Thyroid gland (tissue), 4 donors: ENCODE measurements at regions not wholly inside any gene's neighbourhood (a gene's known extent, or its start where the extent isn't known, plus 50 kb on each side); places are given as distances from the start of the nearest gene placed in this dataset.

Experiments
- DNase-seq, 2 donors: peaks; one replicate each; pipeline ENCODE4 v3.0.0-alpha.2; 2019
- H3K27ac ChIP-seq, 3 donors: fragments of 200-600 bp; sonication (generic); 1 replicate in 2 of 3; 2 replicates in 1 of 3; pipeline ENCODE4 v1.5.1; 2016 to 2019; ENCODE audit warnings: mild to moderate bottlenecking in 1 of 3, moderate library complexity in 1 of 3
- H3K27me3 ChIP-seq: fragments of 200-600 bp; sonication (generic); one replicate; pipeline ENCODE4 v1.5.1; 2019
- H3K36me3 ChIP-seq, 2 donors: fragments of 200-600 bp; sonication (generic); one replicate each; pipeline ENCODE4 v1.5.1; 2016 to 2019
- H3K4me1 ChIP-seq, 2 donors: fragments of 200-600 bp; sonication (generic); one replicate each; pipeline ENCODE4 v1.5.1; 2017 to 2019
- H3K4me3 ChIP-seq, 3 donors: fragments of 200-600 bp; sonication (generic); replicated peaks in 1 of 3; 1 replicate in 2 of 3; 2 replicates in 1 of 3; pipeline ENCODE4 v1.5.1; 2016; ENCODE audit warnings: mild to moderate bottlenecking in 1 of 3
- H3K9me3 ChIP-seq: fragments of 200-600 bp; sonication (generic); one replicate; pipeline ENCODE4 v1.5.1; 2017
- POLR2A ChIP-seq, 2 donors: fragments of 450-650 bp; IDR thresholded peaks; one replicate each; pipeline ENCODE4 v1.6.1; 2017; ENCODE audit warnings: antibody characterized with exemption in 2 of 2, mild to moderate bottlenecking in 2 of 2, moderate library complexity in 1 of 2
- WGBS, 2 donors: methylation state at CpG; one replicate each; pipeline ENCODE4 v1.1.5; 2017; 5-methylcytosine and 5-hydroxymethylcytosine counted together
- intact Hi-C: fragments of 100-400 bp; cut with DNase I; formaldehyde crosslinking; loops from one replicate; pipeline ENCODE4 v1.15.1; 2023
- TF ChIP-seq, protein P1 (sequence below), 6 experiments: fragments of 200-600 bp in 3 of 6; fragments of 450-650 bp in 3 of 6; sonication (generic) in 3 of 6; IDR thresholded peaks; one replicate each; pipeline ENCODE4 v1.5.1; 2016 to 2019; ENCODE audit warnings: antibody characterized with exemption in 6 of 6, mild to moderate bottlenecking in 2 of 6, inconsistent platforms in 1 of 6, moderate library complexity in 1 of 6

DNA sequence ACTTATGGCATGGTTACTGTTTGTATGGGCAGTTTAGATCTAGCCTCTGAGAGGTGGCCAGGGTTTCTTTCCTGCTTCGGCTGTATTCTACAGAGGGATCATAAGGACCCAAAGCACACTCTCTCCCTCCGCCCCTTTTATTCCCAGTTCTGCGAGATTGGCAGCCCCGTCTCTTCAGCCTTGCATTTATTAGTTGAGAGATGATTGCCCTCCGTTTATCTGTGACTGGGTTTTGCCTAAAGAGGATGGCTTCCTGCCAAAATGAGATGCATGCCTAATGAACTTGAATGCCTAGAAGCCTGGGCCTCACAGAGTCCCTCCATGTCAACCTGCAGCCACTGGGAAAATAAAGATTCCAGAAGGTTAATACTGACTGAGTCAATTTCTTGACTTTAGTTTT, 97.1 kb upstream of the CHL1 start:
- no peaks in the 10 kb centered on the region for H3K27me3 ChIP-seq

DNA sequence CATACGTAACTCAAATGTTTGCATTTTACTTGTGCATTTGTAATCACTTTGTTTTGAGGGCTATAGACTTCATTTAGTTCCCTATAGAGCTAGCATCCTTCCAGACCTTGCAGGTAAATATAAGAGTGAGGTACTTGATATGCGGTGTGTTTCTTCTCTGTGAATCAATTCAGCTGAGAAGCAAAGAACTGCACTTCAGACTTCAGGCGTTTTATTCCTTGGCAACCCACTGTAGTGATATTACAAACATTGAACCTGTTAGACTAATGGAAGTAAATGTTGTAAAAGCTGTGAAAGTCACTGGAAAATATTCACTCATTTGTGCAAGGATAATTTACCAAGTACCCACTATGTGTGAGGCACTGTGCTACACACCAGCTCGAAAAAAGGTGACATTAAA, 94.1 kb upstream of the CHL1 start:
- DNase-seq, result no peak
- Histone ChIP-seq H3K9me3 (no peaks in the 10 kb centered on the region), H3K27ac (no peak overlapping the region), H3K27me3 (no peaks in the 10 kb centered on the region), H3K4me1 (no peaks in the 10 kb centered on the region), H3K36me3 (no peaks in the 10 kb centered on the region), H3K4me3 (no peak overlapping the region)
- intact Hi-C loops, result no loop called here
- TF ChIP-seq, protein P1, sequence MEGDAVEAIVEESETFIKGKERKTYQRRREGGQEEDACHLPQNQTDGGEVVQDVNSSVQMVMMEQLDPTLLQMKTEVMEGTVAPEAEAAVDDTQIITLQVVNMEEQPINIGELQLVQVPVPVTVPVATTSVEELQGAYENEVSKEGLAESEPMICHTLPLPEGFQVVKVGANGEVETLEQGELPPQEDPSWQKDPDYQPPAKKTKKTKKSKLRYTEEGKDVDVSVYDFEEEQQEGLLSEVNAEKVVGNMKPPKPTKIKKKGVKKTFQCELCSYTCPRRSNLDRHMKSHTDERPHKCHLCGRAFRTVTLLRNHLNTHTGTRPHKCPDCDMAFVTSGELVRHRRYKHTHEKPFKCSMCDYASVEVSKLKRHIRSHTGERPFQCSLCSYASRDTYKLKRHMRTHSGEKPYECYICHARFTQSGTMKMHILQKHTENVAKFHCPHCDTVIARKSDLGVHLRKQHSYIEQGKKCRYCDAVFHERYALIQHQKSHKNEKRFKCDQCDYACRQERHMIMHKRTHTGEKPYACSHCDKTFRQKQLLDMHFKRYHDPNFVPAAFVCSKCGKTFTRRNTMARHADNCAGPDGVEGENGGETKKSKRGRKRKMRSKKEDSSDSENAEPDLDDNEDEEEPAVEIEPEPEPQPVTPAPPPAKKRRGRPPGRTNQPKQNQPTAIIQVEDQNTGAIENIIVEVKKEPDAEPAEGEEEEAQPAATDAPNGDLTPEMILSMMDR (IDR thresholded peaks at IDR 0.05), result no peak
- TF ChIP-seq POLR2A (IDR thresholded peaks at IDR 0.05), result no peak
- WGBS, 2 donors, result 66 to 76% methylated on average over 4 of the region's 4 CpGs

More for the DNA sequence above, 97.1 kb upstream of the CHL1 start:
- no peak for DNase-seq
- Histone ChIP-seq H3K4me3 (no peak overlapping the region), H3K9me3 (no peaks in the 10 kb centered on the region), H3K36me3 (no peaks in the 10 kb centered on the region), H3K4me1 (no peaks in the 10 kb centered on the region), H3K27ac (no peak overlapping the region)
- WGBS, 2 donors, result 68 to 70% methylated on average over 5 of the region's 5 CpGs
- no peak for TF ChIP-seq POLR2A (IDR thresholded peaks at IDR 0.05)
- TF ChIP-seq, protein P1 (IDR thresholded peaks at IDR 0.05), result no peak
- intact Hi-C loops, result no loop called here

DNA sequence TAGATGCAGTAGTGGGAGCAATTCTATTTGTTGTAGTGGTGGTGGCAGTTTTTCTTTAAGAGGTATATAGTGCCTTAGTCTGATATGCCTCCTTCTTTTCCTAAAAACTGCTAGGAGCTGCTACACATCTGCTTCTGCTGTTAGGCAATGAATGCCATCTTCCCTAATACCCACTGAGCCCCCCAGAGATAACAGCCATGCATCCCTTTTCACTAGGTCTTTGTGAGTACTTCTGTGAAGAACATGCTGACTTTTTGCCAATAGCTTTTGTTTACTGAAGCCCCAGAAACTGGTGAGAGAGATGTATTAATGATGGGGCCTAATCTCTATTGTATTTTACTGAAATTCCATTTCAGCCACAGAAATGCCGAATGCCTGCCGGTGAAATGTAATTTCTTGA, 92.6 kb upstream of the CHL1 start:
- no peaks in the 10 kb centered on the region for H3K36me3 ChIP-seq
- no peak for TF ChIP-seq POLR2A (IDR thresholded peaks at IDR 0.05)
- TF ChIP-seq, protein P1 (IDR thresholded peaks at IDR 0.05), result no peak
- no peaks in the 10 kb centered on the region for H3K4me1 ChIP-seq
- DNase-seq, result no peak
- no peaks in the 10 kb centered on the region for H3K27me3 ChIP-seq
- H3K27ac ChIP-seq, result no peak overlapping the region
- no peak overlapping the region for H3K4me3 ChIP-seq
- intact Hi-C loops, result no loop called here
- H3K9me3 ChIP-seq, result no peaks in the 10 kb centered on the region
- 84 to 88% methylated on average over 2 of the region's 2 CpGs for WGBS, 2 donors

DNA sequence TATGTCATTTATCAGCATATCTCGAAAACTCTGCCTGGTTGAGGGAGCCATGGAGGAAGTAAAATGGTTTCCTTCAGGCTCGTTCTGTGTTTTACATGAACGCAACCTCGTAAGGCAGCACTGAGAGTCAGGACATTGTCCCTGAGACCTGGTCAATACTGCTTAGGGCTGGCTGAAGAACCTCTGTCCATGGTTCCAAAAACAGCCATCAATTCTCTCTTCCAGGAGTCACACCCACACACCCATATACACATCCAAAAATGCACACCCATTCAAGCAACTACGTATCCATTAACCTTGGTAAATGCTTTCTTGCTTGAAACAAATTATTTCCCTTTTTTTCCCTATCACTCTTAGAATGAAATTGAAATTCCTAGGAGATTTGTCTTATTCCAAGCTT, 91.0 kb upstream of the CHL1 start:
- intact Hi-C loops, result no loop called here
- no peak for TF ChIP-seq POLR2A (IDR thresholded peaks at IDR 0.05)
- TF ChIP-seq, protein P1 (IDR thresholded peaks at IDR 0.05), result no peak
- no peaks in the 10 kb centered on the region for H3K9me3 ChIP-seq
- H3K4me3 ChIP-seq, result no peak overlapping the region
- H3K27me3 ChIP-seq, result no peaks in the 10 kb centered on the region
- no peaks in the 10 kb centered on the region for H3K36me3 ChIP-seq
- H3K4me1 ChIP-seq, result no peaks in the 10 kb centered on the region
- H3K27ac ChIP-seq, result no peak overlapping the region
- 51 to 61% methylated on average over 5 of the region's 5 CpGs for WGBS, 2 donors
- DNase-seq, result no peak

DNA sequence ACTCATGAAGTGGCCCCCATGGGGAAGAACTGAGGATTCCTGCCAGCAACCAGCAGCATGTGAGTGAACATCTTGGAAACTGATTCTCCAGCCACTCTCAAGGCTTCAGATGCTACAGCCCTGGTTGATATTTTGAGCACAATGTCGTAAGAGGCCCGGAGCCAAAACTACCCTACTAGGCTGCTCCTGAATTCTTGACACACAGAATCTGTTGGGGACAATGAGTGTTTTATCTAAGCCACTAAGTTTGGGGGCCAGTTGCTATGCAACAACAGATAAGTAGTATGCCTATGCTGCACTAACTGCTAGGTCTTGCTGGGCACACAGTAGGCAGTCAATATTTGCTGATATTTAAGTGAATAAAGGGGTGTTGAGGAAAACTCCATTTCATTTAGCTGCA, 89.9 kb upstream of the CHL1 start:
- H3K27ac ChIP-seq, result no peak overlapping the region
- no peak overlapping the region for H3K4me3 ChIP-seq
- WGBS, 2 donors, result 50 to 77% methylated on average over 2 of the region's 2 CpGs
- H3K4me1 ChIP-seq, result no peaks in the 10 kb centered on the region
- no peaks in the 10 kb centered on the region for H3K36me3 ChIP-seq
- no peak for DNase-seq
- intact Hi-C loops, result no loop called here
- no peaks in the 10 kb centered on the region for H3K9me3 ChIP-seq
- H3K27me3 ChIP-seq, result no peaks in the 10 kb centered on the region
- TF ChIP-seq POLR2A (IDR thresholded peaks at IDR 0.05), result no peak
- TF ChIP-seq, protein P1 (IDR thresholded peaks at IDR 0.05), result no peak
